AG09319 (cell line): ENCODE measurements at regions not wholly inside any gene's neighbourhood (a gene's known extent, or its start where the extent isn't known, plus 50 kb on each side); places are given as distances from the start of the nearest gene placed in this dataset.

Experiments used
- DNase-seq: peaks from one replicate; pipeline ENCODE4 v3.0.0-alpha.2; 2010; ENCODE audit warnings: low read depth; ENCODE audit errors: extremely low read depth
- TF ChIP-seq, protein P1 (sequence below): IDR thresholded peaks from 2 replicates; pipeline ENCODE4 v1.5.1; 2011; ENCODE audit warnings: low read depth, mild to moderate bottlenecking, inconsistent platforms, low read length, moderate library complexity

- no peak for DNase-seq
- TF ChIP-seq, protein P1, sequence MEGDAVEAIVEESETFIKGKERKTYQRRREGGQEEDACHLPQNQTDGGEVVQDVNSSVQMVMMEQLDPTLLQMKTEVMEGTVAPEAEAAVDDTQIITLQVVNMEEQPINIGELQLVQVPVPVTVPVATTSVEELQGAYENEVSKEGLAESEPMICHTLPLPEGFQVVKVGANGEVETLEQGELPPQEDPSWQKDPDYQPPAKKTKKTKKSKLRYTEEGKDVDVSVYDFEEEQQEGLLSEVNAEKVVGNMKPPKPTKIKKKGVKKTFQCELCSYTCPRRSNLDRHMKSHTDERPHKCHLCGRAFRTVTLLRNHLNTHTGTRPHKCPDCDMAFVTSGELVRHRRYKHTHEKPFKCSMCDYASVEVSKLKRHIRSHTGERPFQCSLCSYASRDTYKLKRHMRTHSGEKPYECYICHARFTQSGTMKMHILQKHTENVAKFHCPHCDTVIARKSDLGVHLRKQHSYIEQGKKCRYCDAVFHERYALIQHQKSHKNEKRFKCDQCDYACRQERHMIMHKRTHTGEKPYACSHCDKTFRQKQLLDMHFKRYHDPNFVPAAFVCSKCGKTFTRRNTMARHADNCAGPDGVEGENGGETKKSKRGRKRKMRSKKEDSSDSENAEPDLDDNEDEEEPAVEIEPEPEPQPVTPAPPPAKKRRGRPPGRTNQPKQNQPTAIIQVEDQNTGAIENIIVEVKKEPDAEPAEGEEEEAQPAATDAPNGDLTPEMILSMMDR, result no peak
Observed at GRCh38 chr6:21710216-21710615, 116.7 kb downstream of the SOX4 start.

- no peak for DNase-seq
- TF ChIP-seq, protein P1, result no peak
Observed at GRCh38 chr6:21710908-21711627, 117.5 kb downstream of the SOX4 start.

GRCh38 chr6:21712213-21712612, 118.7 kb downstream of the SOX4 start:
- TF ChIP-seq, protein P1, result no peak
- DNase-seq, result no peak

DNA sequence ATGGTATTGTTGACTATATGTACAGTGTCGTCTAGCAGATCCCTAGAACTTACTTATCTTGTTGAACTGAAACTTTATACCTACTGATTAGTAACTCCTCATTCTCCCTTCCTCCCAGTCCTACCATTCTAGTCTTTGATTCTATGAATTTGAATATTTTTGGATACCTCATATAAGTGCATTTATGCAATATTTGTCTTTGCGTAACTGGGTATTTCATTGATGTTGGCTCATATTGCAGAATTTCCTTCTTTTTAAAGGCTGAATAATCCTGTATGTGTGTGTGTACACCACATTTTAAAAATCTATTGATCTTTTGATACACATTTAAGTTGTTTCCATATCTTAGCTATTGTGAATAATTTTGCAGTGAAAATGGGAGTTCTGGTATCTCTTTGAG, 119.9 kb downstream of the SOX4 start:
- TF ChIP-seq, protein P1, result no peak
- no peak for DNase-seq

- TF ChIP-seq, protein P1, result no peak
Observed at GRCh38 chr6:21715180-21715579, 121.6 kb downstream of the SOX4 start.

DNA sequence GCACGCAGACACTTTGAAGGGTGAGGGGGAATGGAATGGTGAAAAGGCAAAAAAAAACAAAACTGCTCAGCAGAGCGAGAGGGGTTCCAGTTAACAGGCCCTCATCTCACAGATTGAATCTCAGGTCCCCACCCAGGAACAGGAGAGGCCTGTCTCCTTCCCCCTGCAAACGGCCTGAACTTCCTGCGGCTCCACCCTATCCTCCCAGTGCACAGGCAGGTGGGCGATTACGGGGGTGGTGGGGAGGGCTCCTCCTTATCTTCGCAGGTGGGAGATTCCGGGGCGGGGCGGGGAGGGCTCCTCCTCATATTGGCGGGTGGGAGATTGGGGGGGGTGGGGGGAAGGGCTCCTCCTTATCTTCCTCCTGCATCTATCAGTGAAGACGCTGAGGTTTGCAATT, 129.0 kb downstream of the SOX4 start:
- TF ChIP-seq, protein P1, result no peak
- DNase-seq, result no peak

More at GRCh38 chr6:21715180-21715579, 121.6 kb downstream of the SOX4 start:
- DNase-seq, result no peak

- TF ChIP-seq, protein P1, result no peak
- no peak for DNase-seq
Observed at GRCh38 chr6:21726676-21727075, 133.1 kb downstream of the SOX4 start.
